Small intestine (tissue), 7 donors: ENCODE measurements at regions not wholly inside any gene's neighbourhood (a gene's known extent, or its start where the extent isn't known, plus 50 kb on each side); places are given as distances from the start of the nearest gene placed in this dataset.
"Not testable (repeated sequence)": the region's sequence is repeated elsewhere in the genome, so short reads cannot be mapped to it uniquely, and the experiment has no call there.

Experiments
- DNase-seq, 2 donors: peaks; one replicate each; pipeline versions ENCODE4 v3.0.0 to v3.0.0-alpha.2; 2013
- FAIRE-seq: peaks from 2 replicates; lab custom pipeline; 2012; peaks lifted over from hg19 to GRCh38; lab: Jason Lieb, UNC
- H3K27ac ChIP-seq, 3 donors: one replicate each; pipeline ENCODE4 v1.5.1; 2013; ENCODE audit warnings: low read length in 2 of 3, mild to moderate bottlenecking in 2 of 3, control low read depth in 1 of 3, inconsistent platforms in 1 of 3, low read depth in 1 of 3, moderate library complexity in 1 of 3
- H3K27me3 ChIP-seq, 3 donors: one replicate each; pipeline ENCODE4 v1.6.1; 2013; ENCODE audit warnings: low read length in 3 of 3, inconsistent platforms in 1 of 3; ENCODE audit not compliant: control insufficient read depth in 3 of 3, insufficient read depth in 3 of 3
- H3K36me3 ChIP-seq, 3 donors: one replicate each; pipeline ENCODE4 v1.6.1; 2013; ENCODE audit warnings: low read length in 3 of 3, inconsistent platforms in 1 of 3, low read depth in 1 of 3, mild to moderate bottlenecking in 1 of 3, moderate library complexity in 1 of 3; ENCODE audit not compliant: control insufficient read depth in 3 of 3, insufficient read depth in 2 of 3
- H3K4me1 ChIP-seq, 3 donors: one replicate each; pipeline ENCODE4 v1.6.1; 2013; ENCODE audit warnings: low read length in 2 of 3, inconsistent platforms in 1 of 3, low read depth in 1 of 3, mild to moderate bottlenecking in 1 of 3, moderate library complexity in 1 of 3; ENCODE audit not compliant: control insufficient read depth in 3 of 3, insufficient read depth in 2 of 3
- H3K4me3 ChIP-seq, 3 donors: one replicate each; pipeline ENCODE4 v1.5.1; 2013; ENCODE audit warnings: low read length in 3 of 3, control low read depth in 1 of 3, inconsistent platforms in 1 of 3, low read depth in 1 of 3, mild to moderate bottlenecking in 1 of 3, moderate library complexity in 1 of 3
- H3K9me3 ChIP-seq, 2 donors: one replicate each; pipeline ENCODE4 v1.6.1; 2013; ENCODE audit warnings: low read depth in 1 of 2, low read length in 1 of 2; ENCODE audit not compliant: control insufficient read depth in 2 of 2, insufficient read depth in 1 of 2
- WGBS, 3 donors: extraction: QIAGEN DNeasy Blood & Tissue Kit; methylation state at CpG; one replicate each; pipeline ENCODE4 v1.1.7; 2013; 5-methylcytosine and 5-hydroxymethylcytosine counted together
- donor health status: healthy with polysubstance abuse.
- donor health status: control.
- donor health status: control.
- donor health status: Bipolar disorder and iron deficiency.
- donor health status: healthy.

DNA sequence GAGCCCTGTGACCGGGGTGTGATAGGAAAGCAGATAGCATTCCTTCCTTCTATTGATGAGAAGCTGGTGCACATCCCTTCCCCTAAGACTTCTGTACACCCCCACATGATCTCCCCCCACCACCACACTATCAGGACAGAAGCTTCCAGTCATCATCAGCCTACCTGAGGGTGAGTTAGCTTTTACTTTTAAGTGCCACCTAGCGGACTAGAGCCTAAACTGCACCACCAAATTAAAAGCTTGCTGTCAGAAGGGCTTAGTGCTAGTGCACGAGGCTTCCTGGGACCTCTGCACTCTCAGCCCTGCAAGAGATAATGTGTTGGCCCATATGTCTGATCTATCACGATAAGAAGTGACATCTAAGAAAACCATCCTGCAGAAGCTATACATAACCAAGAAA, 181.7 kb downstream of the SPIN4 start:
- H3K4me1 ChIP-seq, DNase-seq, H3K36me3 ChIP-seq, H3K27ac ChIP-seq, H3K9me3 ChIP-seq, FAIRE-seq, H3K27me3 ChIP-seq, H3K4me3 ChIP-seq: not testable (repeated sequence)
- no CpG with 5 or more reads among the region's 4 CpGs for WGBS, 3 donors

- FAIRE-seq, H3K9me3 ChIP-seq, DNase-seq, H3K36me3 ChIP-seq, H3K4me3 ChIP-seq, H3K27ac ChIP-seq, H3K27me3 ChIP-seq, H3K4me1 ChIP-seq: not testable (repeated sequence)
- WGBS, 3 donors = no CpG with 5 or more reads among the region's 1 CpG
Measured at GRCh38 chrX:63168949-63169348, 182.2 kb downstream of the SPIN4 start.

GRCh38 chrX:63167002-63167401, 184.1 kb downstream of the SPIN4 start:
- no CpG with 5 or more reads among the region's 1 CpG for WGBS, 3 donors
- not testable (repeated sequence) for H3K36me3 ChIP-seq, H3K9me3 ChIP-seq, H3K4me1 ChIP-seq, H3K27me3 ChIP-seq, DNase-seq, FAIRE-seq, H3K27ac ChIP-seq, H3K4me3 ChIP-seq

- H3K4me3 ChIP-seq, FAIRE-seq, H3K27me3 ChIP-seq, H3K27ac ChIP-seq, H3K36me3 ChIP-seq, H3K4me1 ChIP-seq, H3K9me3 ChIP-seq, DNase-seq: not testable (repeated sequence)
- WGBS, 3 donors = no CpG with 5 or more reads among the region's 1 CpG
Measured at GRCh38 chrX:63160994-63161393, 190.1 kb downstream of the SPIN4 start.

DNA sequence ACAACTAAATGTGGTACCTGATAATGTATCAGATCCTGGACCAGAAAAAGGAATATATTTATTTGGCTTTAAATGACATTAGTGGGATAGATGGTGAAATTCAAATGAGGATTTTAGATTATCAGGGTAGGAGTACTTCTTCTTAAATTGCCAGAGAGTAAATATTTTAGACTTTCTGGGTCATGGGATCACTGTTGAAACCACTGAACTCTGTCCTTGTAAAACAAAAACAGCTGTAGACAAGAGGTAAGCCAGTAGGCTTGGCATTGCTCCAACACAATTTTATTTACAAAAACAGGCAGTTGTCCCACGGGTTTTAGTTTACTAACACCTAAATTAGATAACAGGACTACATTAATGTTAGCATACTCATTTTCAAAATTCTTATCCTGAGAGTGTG, 190.8 kb downstream of the SPIN4 start:
- H3K27ac ChIP-seq, H3K36me3 ChIP-seq, FAIRE-seq, H3K4me3 ChIP-seq, H3K27me3 ChIP-seq, DNase-seq, H3K9me3 ChIP-seq, H3K4me1 ChIP-seq: not testable (repeated sequence)
- WGBS, 3 donors = no CpG with 5 or more reads among the region's 1 CpG

GRCh38 chrX:63145526-63145925, 205.6 kb downstream of the SPIN4 start:
- H3K9me3 ChIP-seq, H3K27me3 ChIP-seq, H3K27ac ChIP-seq, H3K4me3 ChIP-seq, FAIRE-seq, H3K36me3 ChIP-seq, DNase-seq, H3K4me1 ChIP-seq: not testable (repeated sequence)
- WGBS, 3 donors = no CpG with 5 or more reads among the region's 10 CpGs

- H3K27ac ChIP-seq, H3K4me1 ChIP-seq, DNase-seq, H3K27me3 ChIP-seq, H3K9me3 ChIP-seq, H3K36me3 ChIP-seq, H3K4me3 ChIP-seq, FAIRE-seq: not testable (repeated sequence)
- no CpG with 5 or more reads among the region's 2 CpGs for WGBS, 3 donors
Measured at GRCh38 chrX:63142588-63142987, 208.5 kb downstream of the SPIN4 start.

- not testable (repeated sequence) for DNase-seq, H3K9me3 ChIP-seq, H3K27ac ChIP-seq, H3K27me3 ChIP-seq, FAIRE-seq, H3K4me3 ChIP-seq, H3K36me3 ChIP-seq, H3K4me1 ChIP-seq
- WGBS, 3 donors = no CpG with 5 or more reads among the region's 2 CpGs
Measured at GRCh38 chrX:63135859-63136258, 215.3 kb downstream of the SPIN4 start.

DNA sequence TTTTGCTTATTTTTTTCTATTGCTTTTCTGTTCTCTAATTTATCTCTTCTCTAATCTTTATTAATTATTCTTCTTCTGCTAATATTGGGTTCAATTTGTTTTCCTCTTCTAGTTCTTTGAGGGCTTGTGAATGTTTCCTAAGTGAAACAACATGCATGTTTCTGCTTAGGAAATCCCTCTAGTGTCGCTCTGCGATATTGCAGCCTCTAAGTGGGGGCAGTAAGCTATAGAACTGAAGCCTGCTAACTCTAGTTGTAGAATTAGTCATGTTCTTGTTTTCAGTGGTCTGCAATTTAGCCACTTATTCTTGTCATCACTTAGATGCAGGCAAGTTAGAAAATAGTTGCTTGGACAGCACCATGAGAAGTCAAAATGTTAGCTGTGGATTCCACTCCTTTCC, 222.6 kb downstream of the SPIN4 start:
- DNase-seq (no peak), FAIRE-seq (no peak)
- WGBS, 3 donors = 4 to 6% (median 4%) methylated on average over 2 of the region's 2 CpGs
- Histone ChIP-seq H3K4me1 (no peaks in the 10 kb centered on the region), H3K36me3 (no peaks in the 10 kb centered on the region), H3K9me3 (peaks cover 0 to 3% of the 10 kb centered on the region in 2 donors), H3K27me3 (no peaks in the 10 kb centered on the region), H3K27ac (no peak overlapping the region), H3K4me3 (no peak overlapping the region)
